Liver (tissue), 3 donors: ENCODE measurements at regions not wholly inside any gene's neighbourhood (a gene's known extent, or its start where the extent isn't known, plus 50 kb on each side); places are given as distances from the start of the nearest gene placed in this dataset.

Experiments
- ATF3 ChIP-seq: IDR thresholded peaks from 2 replicates; pipeline ENCODE4 v1.6.1; 2016; ENCODE audit warnings: antibody characterized with exemption
- CTCF ChIP-seq: fragments of 150-350 bp; IDR thresholded peaks from 2 replicates; pipeline ENCODE4 v1.5.1; 2017; ENCODE audit warnings: improper control_type of control experiment, low read depth, low read length; ENCODE audit not compliant: missing input control
- MAX ChIP-seq: IDR thresholded peaks from 2 replicates; pipeline ENCODE4 v1.6.1; 2016; ENCODE audit warnings: antibody characterized with exemption
- donor health status: healthy.
- donor health status: healthy.

GRCh38 chr1:47690341-47691250 is 252.8 kb downstream of the FOXD2 start:
- no peak for TF ChIP-seq ATF3
- no peak for TF ChIP-seq MAX
- no peak for TF ChIP-seq CTCF
